ENCODE measurements at regions not wholly inside any gene's neighbourhood (a gene's known extent, or its start where the extent isn't known, plus 50 kb on each side); places are given as distances from the start of the nearest gene placed in this dataset.

- DNase-seq: no peak
Observed at GRCh38 chr2:120979921-120980320, 244.3 kb downstream of the GLI2 start.

- no peak for DNase-seq
Observed at GRCh38 chr2:120981443-120981842, 245.8 kb downstream of the GLI2 start.

GRCh38 chr2:120982598-120982997 is 246.9 kb downstream of the GLI2 start:
- no peak for DNase-seq

- DNase-seq: no peak
Observed at GRCh38 chr2:120983344-120983743, 247.7 kb downstream of the GLI2 start.

GRCh38 chr2:120984046-120984445 is 248.4 kb downstream of the GLI2 start:
- no peak for DNase-seq

- DNase-seq: no peak
Observed at GRCh38 chr2:120984452-120985173, 248.9 kb downstream of the GLI2 start.

GRCh38 chr2:120985174-120985996 is 249.7 kb downstream of the GLI2 start:
- no peak for DNase-seq

- DNase-seq: no peak
Observed at GRCh38 chr2:120985997-120986651, 250.5 kb downstream of the GLI2 start.

- DNase-seq: no peak
Observed at GRCh38 chr2:120986898-120987650, 251.4 kb downstream of the GLI2 start.

- DNase-seq: no peak
Observed at GRCh38 chr2:120988051-120988699, 252.5 kb downstream of the GLI2 start.

- DNase-seq: no peak
Observed at GRCh38 chr2:120988700-120989511, 253.2 kb downstream of the GLI2 start.

- no peak for DNase-seq
Observed at GRCh38 chr2:120989512-120990441, 254.1 kb downstream of the GLI2 start.

- DNase-seq: no peak
Observed at GRCh38 chr2:120990451-120990871, 254.8 kb downstream of the GLI2 start.

GRCh38 chr2:120991441-120991840 is 255.8 kb downstream of the GLI2 start:
- no peak for DNase-seq

- DNase-seq: no peak
Observed at GRCh38 chr2:120992791-120993555, 257.3 kb downstream of the GLI2 start.

GRCh38 chr2:120993661-120994060 is 258.0 kb downstream of the GLI2 start:
- no peak for DNase-seq

GRCh38 chr2:120994301-120994995 is 258.8 kb downstream of the GLI2 start:
- no peak for DNase-seq

GRCh38 chr2:120995152-120995551 is 259.5 kb downstream of the GLI2 start:
- no peak for DNase-seq

GRCh38 chr2:120995656-120996190 is 260.1 kb downstream of the GLI2 start:
- no peak for DNase-seq

All from activated CD4-positive, CD25-positive, alpha-beta regulatory T cell treated with anti-CD3 and anti-CD28 coated beads, Interleukin-2, amount 50 U/mL, for 72 hours (primary cell).